Endodermal cell (in vitro differentiated cells): ENCODE measurements at regions not wholly inside any gene's neighbourhood (a gene's known extent, or its start where the extent isn't known, plus 50 kb on each side); places are given as distances from the start of the nearest gene placed in this dataset.

Experiments used
- DNase-seq: peaks from one replicate; pipeline ENCODE4 v3.0.0-alpha.2; 2017
- H3K27ac ChIP-seq: 2 replicates; pipeline ENCODE4 v1.5.1; 2013; ENCODE audit warnings: mild to moderate bottlenecking, low read depth, low read length, moderate library complexity
- H3K27me3 ChIP-seq: 2 replicates; pipeline ENCODE4 v1.6.1; 2013; ENCODE audit warnings: mild to moderate bottlenecking, low read length, moderate library complexity; ENCODE audit not compliant: insufficient read depth, control insufficient read depth, poor library complexity, severe bottlenecking
- H3K36me3 ChIP-seq: 2 replicates; pipeline ENCODE4 v1.7.0; 2013; ENCODE audit warnings: mild to moderate bottlenecking, low read length, moderate library complexity; ENCODE audit not compliant: control insufficient read depth, insufficient read depth
- H3K4me1 ChIP-seq: one replicate; pipeline ENCODE4 v1.7.0; 2013; ENCODE audit warnings: low read length; ENCODE audit not compliant: control insufficient read depth, insufficient read depth
- H3K4me3 ChIP-seq: 2 replicates; pipeline ENCODE4 v1.5.1; 2013; ENCODE audit warnings: mild to moderate bottlenecking, low read length, moderate library complexity
- H3K9ac ChIP-seq: 2 replicates; pipeline ENCODE4 v1.6.1; 2013; ENCODE audit warnings: mild to moderate bottlenecking, low read length, moderate library complexity; ENCODE audit not compliant: poor library complexity, severe bottlenecking; ENCODE audit errors: extremely low read depth
- H3K9me3 ChIP-seq: 2 replicates; pipeline ENCODE4 v1.6.1; 2013; ENCODE audit warnings: mild to moderate bottlenecking, low read length, moderate library complexity; ENCODE audit not compliant: control insufficient read depth
- H3K27ac Mint-ChIP-seq: 2 replicates; pipeline ENCODE4 v1.8.0; 2020; ENCODE audit warnings: mixed read lengths
- H3K27me3 Mint-ChIP-seq: 2 replicates; pipeline ENCODE4 v1.8.0; 2021; ENCODE audit warnings: mild to moderate bottlenecking, mixed read lengths; ENCODE audit not compliant: insufficient read depth
- H3K36me3 Mint-ChIP-seq: 2 replicates; pipeline ENCODE4 v1.8.0; 2020; ENCODE audit warnings: low read depth, mixed read lengths
- H3K4me1 Mint-ChIP-seq: 2 replicates; pipeline ENCODE4 v1.8.0; 2020; ENCODE audit warnings: mixed read lengths
- H3K4me3 Mint-ChIP-seq: 2 replicates; pipeline ENCODE4 v1.8.0; 2020; ENCODE audit warnings: mild to moderate bottlenecking, moderate library complexity, mixed read lengths
- H3K9me3 Mint-ChIP-seq: 2 replicates; pipeline ENCODE4 v1.8.0; 2020; ENCODE audit warnings: mild to moderate bottlenecking, mixed read lengths
- CTCF ChIP-seq: fragments of 200-600 bp; sonication (generic); conservative IDR thresholded peaks from 2 replicates; pipeline ENCODE4 v1.5.0; 2021; ENCODE audit warnings: antibody characterized with exemption, mild to moderate bottlenecking
- WGBS, 2 experiments: methylation state at CpG; one replicate each; pipeline versions ENCODE4 v1.1.5 to v1.1.7; 2013; ENCODE audit warnings: missing lambda C conversion rate in 2 of 2, mixed read lengths in 1 of 2; ENCODE audit not compliant: insufficient coverage in 1 of 2, insufficient read length in 1 of 2; 5-methylcytosine and 5-hydroxymethylcytosine counted together

GRCh38 chr2:14288016-14288415 lies 344.5 kb upstream of the LRATD1 start:
- Mint-ChIP-seq H3K27me3 (no peaks in the 10 kb centered on the region), H3K36me3 (no peaks in the 10 kb centered on the region), H3K9me3 (no peaks in the 10 kb centered on the region), H3K27ac (no peak overlapping the region), H3K4me3 (no peak overlapping the region), H3K4me1 (peaks cover 9% of the 10 kb centered on the region)
- H3K9me3 ChIP-seq, result no peaks in the 10 kb centered on the region
- no peak overlapping the region for H3K4me3 ChIP-seq
- no peaks in the 10 kb centered on the region for H3K27me3 ChIP-seq
- no peaks in the 10 kb centered on the region for H3K4me1 ChIP-seq
- H3K36me3 ChIP-seq, result no peaks in the 10 kb centered on the region
- TF ChIP-seq CTCF, result no peak
- no peak overlapping the region for H3K9ac ChIP-seq
- no peak for DNase-seq
- no peak overlapping the region for H3K27ac ChIP-seq
- WGBS, 2 experiments, result 89 to 92% methylated on average over 2 to 3 of the region's 3 CpGs

- H3K9me3 ChIP-seq, result no peaks in the 10 kb centered on the region
- DNase-seq, result no peak
- TF ChIP-seq CTCF, result no peak
- Mint-ChIP-seq H3K27me3 (no peaks in the 10 kb centered on the region), H3K9me3 (no peaks in the 10 kb centered on the region), H3K4me3 (no peak overlapping the region), H3K36me3 (no peaks in the 10 kb centered on the region), H3K4me1 (peaks cover 13% of the 10 kb centered on the region), H3K27ac (no peak overlapping the region)
- no peaks in the 10 kb centered on the region for H3K27me3 ChIP-seq
- H3K4me3 ChIP-seq, result no peak overlapping the region
- 88 to 90% methylated on average over 1 to 3 of the region's 3 CpGs for WGBS, 2 experiments
- H3K36me3 ChIP-seq, result no peaks in the 10 kb centered on the region
- H3K27ac ChIP-seq, result no peak overlapping the region
- H3K4me1 ChIP-seq, result no peaks in the 10 kb centered on the region
- no peak overlapping the region for H3K9ac ChIP-seq
These were observed 339.6 kb upstream of the LRATD1 start for GRCh38 chr2:14292964-14293363.

GRCh38 chr2:14297340-14297739 lies 335.2 kb upstream of the LRATD1 start:
- Mint-ChIP-seq H3K4me1 (peaks cover 9% of the 10 kb centered on the region), H3K36me3 (no peaks in the 10 kb centered on the region), H3K9me3 (no peaks in the 10 kb centered on the region), H3K27me3 (no peaks in the 10 kb centered on the region), H3K4me3 (no peak overlapping the region), H3K27ac (no peak overlapping the region)
- no peak overlapping the region for H3K9ac ChIP-seq
- TF ChIP-seq CTCF, result no peak
- H3K4me3 ChIP-seq, result no peak overlapping the region
- no peaks in the 10 kb centered on the region for H3K36me3 ChIP-seq
- H3K27me3 ChIP-seq, result no peaks in the 10 kb centered on the region
- H3K27ac ChIP-seq, result no peak overlapping the region
- no peaks in the 10 kb centered on the region for H3K9me3 ChIP-seq
- DNase-seq, result no peak
- H3K4me1 ChIP-seq, result no peaks in the 10 kb centered on the region
- 89% methylated on average over 1 of the region's 2 CpGs; no CpG with 5 or more reads in 1 of the 2 experiments for WGBS, 2 experiments
